ENCODE measurements at regions not wholly inside any gene's neighbourhood (a gene's known extent, or its start where the extent isn't known, plus 50 kb on each side); places are given as distances from the start of the nearest gene placed in this dataset.

DNA sequence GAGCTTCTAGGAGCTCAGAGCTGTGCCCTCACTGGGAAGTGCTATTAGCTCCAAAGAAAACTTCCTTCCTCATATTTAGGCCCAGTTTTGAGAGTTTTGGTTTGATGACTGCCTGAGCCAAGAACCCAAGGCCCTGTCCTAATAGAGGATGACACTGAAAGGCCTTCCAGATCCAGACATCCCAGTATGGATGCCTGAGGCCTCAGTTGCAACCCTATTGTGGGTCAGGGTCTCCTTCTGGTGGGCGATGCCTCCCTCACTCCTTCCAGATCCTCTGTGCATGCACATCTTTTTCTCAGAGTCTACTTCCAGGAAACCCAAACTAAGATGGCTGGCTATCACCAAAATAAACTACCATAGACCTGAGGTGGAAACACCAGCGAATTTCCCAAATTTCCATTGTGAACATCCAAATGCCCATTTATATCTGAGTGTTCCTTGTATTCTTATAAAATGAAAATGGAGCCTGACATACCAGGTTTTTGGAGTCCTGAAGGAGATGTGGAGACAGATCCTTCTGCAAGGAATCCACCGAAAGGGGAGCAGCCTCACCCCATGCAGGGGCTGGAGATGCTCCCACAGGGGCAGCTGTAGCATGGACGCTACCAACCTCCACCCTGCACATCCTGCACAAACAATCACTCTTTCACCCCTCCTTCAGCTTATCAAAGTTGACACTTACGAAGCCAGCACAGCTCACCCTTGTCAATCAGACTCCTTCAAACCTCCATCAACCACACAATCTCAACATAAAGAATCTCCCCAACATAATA, 61.1 kb downstream of the GGTLC2 start:
- TF ChIP-seq, protein P1, sequence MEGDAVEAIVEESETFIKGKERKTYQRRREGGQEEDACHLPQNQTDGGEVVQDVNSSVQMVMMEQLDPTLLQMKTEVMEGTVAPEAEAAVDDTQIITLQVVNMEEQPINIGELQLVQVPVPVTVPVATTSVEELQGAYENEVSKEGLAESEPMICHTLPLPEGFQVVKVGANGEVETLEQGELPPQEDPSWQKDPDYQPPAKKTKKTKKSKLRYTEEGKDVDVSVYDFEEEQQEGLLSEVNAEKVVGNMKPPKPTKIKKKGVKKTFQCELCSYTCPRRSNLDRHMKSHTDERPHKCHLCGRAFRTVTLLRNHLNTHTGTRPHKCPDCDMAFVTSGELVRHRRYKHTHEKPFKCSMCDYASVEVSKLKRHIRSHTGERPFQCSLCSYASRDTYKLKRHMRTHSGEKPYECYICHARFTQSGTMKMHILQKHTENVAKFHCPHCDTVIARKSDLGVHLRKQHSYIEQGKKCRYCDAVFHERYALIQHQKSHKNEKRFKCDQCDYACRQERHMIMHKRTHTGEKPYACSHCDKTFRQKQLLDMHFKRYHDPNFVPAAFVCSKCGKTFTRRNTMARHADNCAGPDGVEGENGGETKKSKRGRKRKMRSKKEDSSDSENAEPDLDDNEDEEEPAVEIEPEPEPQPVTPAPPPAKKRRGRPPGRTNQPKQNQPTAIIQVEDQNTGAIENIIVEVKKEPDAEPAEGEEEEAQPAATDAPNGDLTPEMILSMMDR (IDR thresholded peaks at IDR 0.05): no peak
- no peak for TF ChIP-seq EP300 (IDR thresholded peaks at IDR 0.05)
